ENCODE measurements at regions not wholly inside any gene's neighbourhood (a gene's known extent, or its start where the extent isn't known, plus 50 kb on each side); places are given as distances from the start of the nearest gene placed in this dataset.

DNA sequence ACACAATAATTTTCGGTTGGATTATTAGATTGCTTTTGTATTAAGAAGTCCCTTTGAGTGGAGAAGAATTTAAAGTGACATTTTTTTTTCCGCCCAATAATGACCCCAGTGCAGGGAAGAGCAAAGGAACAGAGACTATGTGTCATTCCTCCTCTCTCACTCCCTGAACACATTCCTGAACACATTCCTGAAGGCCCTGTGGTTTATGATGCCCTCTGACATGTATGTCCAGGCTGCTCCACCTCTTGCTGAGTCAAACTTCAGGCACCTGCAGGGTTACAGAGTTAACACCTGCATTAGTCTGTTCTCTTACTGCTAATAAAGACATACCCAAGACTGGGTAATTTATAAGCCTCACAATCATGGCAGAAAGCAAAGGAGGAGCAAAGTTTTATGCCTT, 704.0 kb upstream of the LRRN3 start:
- no peaks in the 10 kb centered on the region for H3K9me3 ChIP-seq
- TF ChIP-seq POLR2A (IDR thresholded peaks at IDR 0.05) (no peak), EP300 (IDR thresholded peaks at IDR 0.05) (no peak)
- TF ChIP-seq, protein P1, sequence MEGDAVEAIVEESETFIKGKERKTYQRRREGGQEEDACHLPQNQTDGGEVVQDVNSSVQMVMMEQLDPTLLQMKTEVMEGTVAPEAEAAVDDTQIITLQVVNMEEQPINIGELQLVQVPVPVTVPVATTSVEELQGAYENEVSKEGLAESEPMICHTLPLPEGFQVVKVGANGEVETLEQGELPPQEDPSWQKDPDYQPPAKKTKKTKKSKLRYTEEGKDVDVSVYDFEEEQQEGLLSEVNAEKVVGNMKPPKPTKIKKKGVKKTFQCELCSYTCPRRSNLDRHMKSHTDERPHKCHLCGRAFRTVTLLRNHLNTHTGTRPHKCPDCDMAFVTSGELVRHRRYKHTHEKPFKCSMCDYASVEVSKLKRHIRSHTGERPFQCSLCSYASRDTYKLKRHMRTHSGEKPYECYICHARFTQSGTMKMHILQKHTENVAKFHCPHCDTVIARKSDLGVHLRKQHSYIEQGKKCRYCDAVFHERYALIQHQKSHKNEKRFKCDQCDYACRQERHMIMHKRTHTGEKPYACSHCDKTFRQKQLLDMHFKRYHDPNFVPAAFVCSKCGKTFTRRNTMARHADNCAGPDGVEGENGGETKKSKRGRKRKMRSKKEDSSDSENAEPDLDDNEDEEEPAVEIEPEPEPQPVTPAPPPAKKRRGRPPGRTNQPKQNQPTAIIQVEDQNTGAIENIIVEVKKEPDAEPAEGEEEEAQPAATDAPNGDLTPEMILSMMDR (IDR thresholded peaks at IDR 0.05): no peak
- 45 to 54% methylated on average over 2 of the region's 2 CpGs for WGBS, 2 donors

DNA sequence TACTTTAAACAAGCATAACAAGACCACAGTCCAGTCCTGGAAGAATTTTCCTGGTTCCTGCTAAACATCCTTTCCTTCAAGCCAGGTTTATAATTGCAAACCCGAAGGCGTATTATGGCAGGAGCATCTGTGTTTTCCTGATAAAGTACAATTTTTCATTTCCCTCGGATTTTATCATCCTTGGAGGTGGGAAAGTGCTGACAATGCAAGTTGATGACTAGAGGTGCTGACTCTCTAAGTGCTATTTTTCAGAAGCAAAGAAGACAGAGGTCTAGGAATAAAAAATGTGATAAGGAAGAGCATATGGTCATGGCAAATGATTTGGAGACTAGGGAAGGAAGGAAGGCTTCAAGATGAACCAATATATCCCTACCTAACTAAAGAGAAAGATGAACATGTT, 703.2 kb upstream of the LRRN3 start:
- 84 to 85% methylated on average over 3 of the region's 3 CpGs for WGBS, 2 donors
- no peaks in the 10 kb centered on the region for H3K4me1 ChIP-seq
- H3K27me3 ChIP-seq: no peaks in the 10 kb centered on the region
- no peaks in the 10 kb centered on the region for H3K9me3 ChIP-seq
- TF ChIP-seq, protein P1 (IDR thresholded peaks at IDR 0.05): no peak
- TF ChIP-seq POLR2A (IDR thresholded peaks at IDR 0.05) (no peak), EP300 (IDR thresholded peaks at IDR 0.05) (no peak)
- no peak overlapping the region for H3K27ac ChIP-seq
- H3K4me3 ChIP-seq: no peak overlapping the region
- H3K36me3 ChIP-seq: no peaks in the 10 kb centered on the region
- no peak for DNase-seq (ENCODE audit: low spot score in 2 of 2)

More for the DNA sequence above, 704.0 kb upstream of the LRRN3 start:
- Histone ChIP-seq H3K27ac (no peak overlapping the region), H3K27me3 (no peaks in the 10 kb centered on the region), H3K36me3 (no peaks in the 10 kb centered on the region), H3K4me3 (no peak overlapping the region), H3K4me1 (no peaks in the 10 kb centered on the region)
- DNase-seq (ENCODE audit: low spot score in 2 of 2): no peak

DNA sequence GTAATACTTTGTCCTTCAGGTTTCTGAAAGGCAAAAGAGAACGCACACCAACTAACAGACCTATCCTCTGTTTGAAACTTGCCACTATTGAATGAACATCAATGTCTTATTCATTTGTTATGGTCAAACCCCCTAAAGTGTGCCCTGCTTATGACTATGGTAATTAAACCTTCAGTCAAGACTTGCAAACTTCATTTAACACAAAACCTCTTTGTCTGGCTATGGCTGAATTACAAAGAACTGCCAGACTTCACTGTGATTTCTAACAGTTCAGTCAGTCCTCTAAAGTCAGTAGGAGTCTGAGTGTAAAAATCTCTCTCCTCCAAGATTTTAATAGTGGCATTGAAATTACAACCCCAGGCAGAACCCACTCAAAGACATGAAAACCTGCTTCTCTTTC, 702.5 kb upstream of the LRRN3 start:
- TF ChIP-seq, protein P1 (IDR thresholded peaks at IDR 0.05): no peak
- no peak for TF ChIP-seq EP300 (IDR thresholded peaks at IDR 0.05)
- no peak for TF ChIP-seq POLR2A (IDR thresholded peaks at IDR 0.05)
- H3K4me3 ChIP-seq: no peak overlapping the region
- no peak for DNase-seq (ENCODE audit: low spot score in 2 of 2)
- WGBS, 2 donors: 37 to 44% methylated on average over 1 of the region's 1 CpG
- H3K27ac ChIP-seq: no peak overlapping the region
- no peaks in the 10 kb centered on the region for H3K9me3 ChIP-seq
- no peaks in the 10 kb centered on the region for H3K36me3 ChIP-seq
- H3K27me3 ChIP-seq: no peaks in the 10 kb centered on the region
- no peaks in the 10 kb centered on the region for H3K4me1 ChIP-seq

DNA sequence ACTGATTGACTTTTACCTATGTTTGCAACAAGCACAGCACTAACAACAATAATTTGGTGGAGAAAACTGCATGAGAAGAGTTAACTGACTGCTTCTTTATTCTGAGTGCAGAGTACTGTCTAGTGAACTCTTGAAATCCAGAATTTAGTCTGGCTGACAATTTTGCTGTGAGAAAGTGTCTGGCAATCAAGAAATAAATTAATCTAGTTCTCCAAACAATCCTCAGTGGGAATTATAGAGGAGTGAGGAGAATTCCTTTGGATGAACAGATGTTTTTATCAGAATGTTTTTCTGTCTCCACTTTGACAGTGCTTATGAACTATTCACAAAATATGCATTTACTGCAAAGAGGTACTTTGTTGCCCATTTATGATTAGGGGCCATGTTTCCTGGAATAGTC, 694.9 kb upstream of the LRRN3 start:
- Histone ChIP-seq H3K36me3 (no peaks in the 10 kb centered on the region), H3K4me3 (no peak overlapping the region), H3K27me3 (no peaks in the 10 kb centered on the region), H3K9me3 (no peaks in the 10 kb centered on the region), H3K4me1 (no peaks in the 10 kb centered on the region), H3K27ac (no peak overlapping the region)
- TF ChIP-seq, protein P1 (IDR thresholded peaks at IDR 0.05): no peak
- TF ChIP-seq POLR2A (IDR thresholded peaks at IDR 0.05) (no peak), EP300 (IDR thresholded peaks at IDR 0.05) (no peak)
- DNase-seq (ENCODE audit: low spot score in 2 of 2): no peak

DNA sequence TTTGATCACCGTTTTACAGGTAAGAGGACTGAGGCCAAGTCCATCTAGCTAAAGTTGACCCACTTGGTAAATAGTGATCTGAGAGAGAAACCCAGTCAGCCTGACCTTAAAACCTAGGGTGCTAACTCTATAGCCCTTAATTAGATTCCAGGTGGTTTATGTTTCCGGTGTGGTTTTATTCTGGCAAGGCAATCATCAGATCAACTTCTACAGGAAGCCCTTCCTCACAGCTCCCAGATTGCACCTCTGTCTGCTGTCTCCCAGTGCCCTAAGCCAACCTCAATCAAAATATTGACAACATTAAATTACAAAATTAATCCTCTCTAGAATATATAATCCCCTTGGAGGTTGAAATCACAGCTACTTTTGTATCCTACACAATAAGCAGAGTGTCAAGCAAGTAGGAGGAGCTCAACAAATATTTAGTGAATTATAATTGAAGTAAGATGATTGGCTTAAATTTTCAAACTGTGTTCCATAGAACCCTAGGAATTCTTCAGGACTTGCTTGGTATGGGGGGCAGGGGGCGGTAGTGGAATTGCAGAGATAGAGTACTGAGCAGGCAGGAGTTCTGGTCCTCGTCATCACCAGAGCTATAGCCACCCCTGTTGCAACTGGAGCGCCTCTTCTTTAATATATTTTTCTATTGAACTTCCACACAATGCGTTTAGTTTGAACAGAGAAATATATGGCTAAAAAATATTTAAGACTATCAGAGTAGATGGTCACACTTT, 692.8 kb upstream of the LRRN3 start:
- no peak overlapping the region for H3K27ac ChIP-seq
- no peaks in the 10 kb centered on the region for H3K4me1 ChIP-seq
- no peaks in the 10 kb centered on the region for H3K9me3 ChIP-seq
- 95 to 96% methylated on average over 6 of the region's 6 CpGs for WGBS, 2 donors
- TF ChIP-seq, protein P1 (IDR thresholded peaks at IDR 0.05): no peak
- TF ChIP-seq POLR2A (IDR thresholded peaks at IDR 0.05) (no peak), EP300 (IDR thresholded peaks at IDR 0.05) (no peak)
- no peaks in the 10 kb centered on the region for H3K36me3 ChIP-seq
- no peak overlapping the region for H3K4me3 ChIP-seq
- DNase-seq (ENCODE audit: low spot score in 2 of 2): no peak
- no peaks in the 10 kb centered on the region for H3K27me3 ChIP-seq
